HT1080 (cell line): ENCODE measurements at regions not wholly inside any gene's neighbourhood (a gene's known extent, or its start where the extent isn't known, plus 50 kb on each side); places are given as distances from the start of the nearest gene placed in this dataset.
"Not testable (repeated sequence)": the region's sequence is repeated elsewhere in the genome, so short reads cannot be mapped to it uniquely, and the experiment has no call there.

Experiments used
- DNase-seq: peaks from one replicate; pipeline ENCODE4 v3.0.0-alpha.2; 2015; ENCODE audit warnings: low read depth

DNA sequence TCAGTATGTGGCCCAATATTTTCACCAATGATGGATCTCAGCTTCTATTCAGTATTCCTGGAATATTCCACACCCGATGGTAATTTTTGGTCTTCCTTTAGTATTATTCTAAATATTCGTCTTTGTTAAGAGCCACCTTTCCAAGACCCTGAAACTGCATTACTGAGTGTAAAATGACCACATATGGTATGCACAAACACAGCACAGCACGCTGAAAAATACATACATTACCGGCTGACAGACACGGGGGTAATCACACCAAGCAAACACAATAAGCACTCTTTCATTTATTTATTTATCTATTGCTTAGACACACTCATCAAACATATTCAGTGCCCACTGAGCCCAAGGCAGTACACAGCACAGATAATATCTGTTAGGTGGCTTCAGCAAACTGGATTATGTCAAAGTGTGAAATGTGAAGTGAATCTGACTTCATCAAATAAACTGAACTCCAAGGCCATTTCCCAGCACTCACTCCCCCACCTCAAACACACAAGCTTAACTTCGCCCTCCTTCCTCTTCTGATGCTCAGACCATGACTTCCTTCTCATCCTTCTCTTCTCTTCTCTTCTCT is 1637.8 kb upstream of the C9orf72 start:
- no peak for DNase-seq

DNA sequence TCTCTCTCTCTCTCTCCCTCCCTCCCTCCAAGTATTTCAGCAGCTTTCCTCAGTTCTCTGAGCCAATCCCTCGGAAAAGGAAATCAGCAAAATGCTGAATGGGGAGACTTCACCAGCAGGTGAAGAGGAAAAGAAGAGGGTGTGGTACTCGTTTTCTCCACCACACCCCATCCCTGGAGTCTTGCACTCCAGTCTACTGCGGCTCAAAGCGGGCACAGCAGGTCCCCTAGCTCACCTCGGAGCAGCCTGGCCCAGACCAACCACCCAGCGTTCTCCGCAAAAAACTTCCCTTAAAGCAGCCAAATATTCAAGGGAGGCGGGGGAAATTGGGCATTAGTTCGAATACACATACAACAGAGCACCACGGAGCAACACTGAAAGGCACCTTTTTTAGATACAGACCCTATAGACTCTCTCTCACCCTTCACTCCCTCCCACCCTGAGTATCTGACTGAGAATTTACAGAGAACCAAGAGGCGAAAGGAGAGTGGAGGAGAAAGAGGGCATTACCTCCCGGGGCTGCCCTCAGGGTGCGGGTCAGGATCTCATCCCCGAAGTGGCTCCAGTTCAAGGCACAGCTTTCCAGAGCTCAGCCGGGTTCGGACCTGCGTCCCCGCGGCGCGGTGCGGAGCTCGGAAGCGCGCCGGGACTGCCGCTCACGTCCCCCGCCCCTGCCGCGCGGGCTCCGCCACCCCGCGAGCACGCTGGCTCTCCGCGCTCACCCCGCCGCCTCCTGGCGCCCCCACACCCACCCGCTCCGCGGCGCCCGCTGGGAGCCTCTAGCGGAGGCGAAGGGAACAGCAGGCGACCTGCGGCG is 1638.5 kb upstream of the C9orf72 start:
- DNase-seq = peak; percentile 64

DNA sequence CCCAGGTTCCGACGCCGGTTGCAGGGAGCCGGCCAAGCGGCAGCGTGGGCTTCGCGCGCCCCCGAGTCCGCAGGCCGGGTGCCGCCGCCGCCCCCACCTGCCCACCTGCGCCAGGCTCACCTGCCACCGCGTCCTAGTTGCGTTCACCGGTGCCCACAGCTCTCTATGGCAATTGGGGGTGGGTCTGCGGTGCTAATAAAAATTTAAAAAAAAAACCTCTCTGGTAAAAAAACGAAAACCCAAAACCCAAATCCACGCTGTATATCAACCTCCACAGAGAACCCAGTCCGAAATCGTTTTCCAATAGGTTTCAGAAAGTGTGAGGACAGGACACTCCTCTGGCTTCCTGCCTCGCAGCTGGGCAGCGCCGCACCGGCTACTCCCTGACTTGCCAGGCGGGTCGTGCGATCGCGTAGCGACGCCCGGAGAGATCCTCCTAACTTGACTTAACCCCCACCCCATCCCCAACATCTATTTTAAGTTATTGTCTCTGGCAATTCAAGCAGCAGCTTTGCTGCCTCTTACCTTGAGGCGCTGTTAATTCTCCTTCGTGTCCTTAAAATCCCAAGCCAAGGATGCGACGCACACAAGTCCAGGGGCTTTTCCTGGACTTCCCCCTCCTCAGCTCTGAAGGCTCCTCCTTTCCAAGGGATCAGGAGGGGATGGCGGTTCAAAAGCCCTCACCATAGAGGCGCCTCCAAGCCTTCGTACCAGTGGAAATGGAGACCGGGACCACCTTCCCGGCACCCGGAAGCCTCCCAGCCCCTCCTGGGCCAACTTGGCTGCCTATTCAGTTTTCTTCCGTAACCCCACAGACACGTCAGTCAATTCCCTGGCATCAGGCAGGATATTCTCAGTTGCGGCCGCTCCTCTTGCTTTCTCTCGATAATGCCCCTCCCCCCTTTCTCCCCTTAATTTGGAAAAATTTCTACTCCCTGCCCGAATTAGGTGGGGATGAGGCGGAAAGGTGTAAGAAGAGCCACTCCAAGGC is 1639.4 kb upstream of the C9orf72 start:
- peak; percentile 4 for DNase-seq

DNA sequence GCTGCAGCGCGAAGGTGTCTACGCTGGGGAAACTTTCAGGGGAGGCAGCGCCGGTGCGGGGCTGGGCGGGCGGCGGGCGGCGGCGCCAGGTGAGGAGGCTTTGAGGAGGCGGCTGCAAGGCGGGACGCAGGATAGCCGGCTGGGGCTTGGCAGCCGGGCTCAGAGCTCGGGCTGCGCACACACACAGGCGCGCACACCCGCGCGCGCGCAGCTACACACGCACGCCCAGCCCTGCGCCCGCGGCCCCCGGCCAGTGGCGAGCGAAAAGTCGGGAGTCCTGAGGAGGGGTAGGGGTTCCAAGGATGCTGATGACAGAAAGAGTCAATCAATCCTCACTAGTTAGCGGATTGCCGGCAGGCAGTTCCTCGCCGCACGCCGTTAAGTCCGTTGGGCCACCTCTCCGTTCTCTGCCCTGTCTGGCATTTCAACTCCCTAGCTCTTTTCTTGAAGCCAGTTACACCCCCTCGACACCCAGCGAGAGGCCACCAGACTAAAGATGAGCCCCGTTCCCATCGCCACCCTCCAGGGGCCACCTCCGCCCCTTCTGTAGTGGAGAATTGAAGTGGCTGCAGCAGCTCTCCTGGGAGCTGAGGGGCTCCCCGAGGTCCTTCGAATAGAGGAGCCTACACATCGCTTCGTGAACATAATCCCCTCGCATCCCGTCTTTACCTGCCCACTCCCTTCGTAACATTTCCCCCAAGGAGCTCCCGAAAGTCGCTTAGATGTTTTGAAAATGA is 1640.3 kb upstream of the C9orf72 start, which contains the start of gene LINGO2:
Gene LINGO2 (minus strand): TSS at position 185 of the 737 bp plus-strand sequence.
- no peak for DNase-seq

DNA sequence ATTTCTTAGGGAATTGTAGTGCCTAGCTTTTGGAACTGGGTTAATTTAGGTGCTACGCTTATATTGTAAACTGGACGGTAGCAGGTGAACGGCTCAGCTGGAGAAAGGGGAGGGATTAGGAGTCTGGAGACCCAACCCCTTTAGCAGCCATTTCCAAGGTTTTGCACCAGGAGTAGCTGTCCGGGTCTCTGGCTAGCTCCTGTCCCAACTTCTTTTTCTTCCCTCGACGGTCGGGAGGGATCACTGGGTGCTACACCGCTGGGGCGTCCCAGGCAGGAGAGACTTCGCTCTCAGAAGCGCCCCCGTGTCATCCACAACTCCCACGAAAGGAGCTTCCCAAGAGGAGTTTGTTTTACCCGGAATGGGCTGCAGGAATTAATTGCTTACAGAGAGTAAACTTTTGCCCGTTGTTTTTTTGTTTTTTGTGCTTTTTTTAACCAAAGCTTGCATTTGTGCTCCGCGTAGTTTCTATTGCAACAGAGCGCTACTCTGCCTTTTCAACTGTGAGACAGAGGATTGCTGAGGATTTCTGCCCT is 1640.9 kb upstream of the C9orf72 start:
- DNase-seq = no peak

DNA sequence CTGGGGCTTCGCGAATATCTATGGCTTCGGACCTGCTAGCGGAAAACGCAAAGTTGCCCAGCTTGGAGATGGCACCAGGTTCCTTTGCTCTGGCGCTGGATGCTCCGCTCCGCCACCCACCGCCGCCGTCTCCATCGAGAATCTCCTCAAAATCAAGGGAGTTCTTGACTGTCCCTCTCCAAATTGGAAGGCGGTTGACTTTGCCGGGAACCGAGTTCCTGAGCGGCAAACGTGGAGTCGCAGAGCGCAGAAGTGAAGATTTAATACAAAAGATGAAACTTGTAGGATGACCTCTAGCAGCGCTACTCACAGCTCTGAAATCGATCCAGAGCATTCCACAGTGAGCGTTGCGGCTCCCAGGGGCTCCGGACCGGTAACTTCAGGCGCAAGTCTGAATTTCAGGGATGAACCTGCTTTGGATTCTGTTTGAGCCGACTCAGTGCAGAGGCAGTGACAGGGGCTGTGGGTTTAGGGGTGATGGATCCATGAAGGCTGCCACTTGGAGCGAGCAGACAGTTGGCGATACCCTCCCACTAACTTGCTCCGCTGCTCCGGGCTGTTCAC is 1641.5 kb upstream of the C9orf72 start:
- no peak for DNase-seq

DNA sequence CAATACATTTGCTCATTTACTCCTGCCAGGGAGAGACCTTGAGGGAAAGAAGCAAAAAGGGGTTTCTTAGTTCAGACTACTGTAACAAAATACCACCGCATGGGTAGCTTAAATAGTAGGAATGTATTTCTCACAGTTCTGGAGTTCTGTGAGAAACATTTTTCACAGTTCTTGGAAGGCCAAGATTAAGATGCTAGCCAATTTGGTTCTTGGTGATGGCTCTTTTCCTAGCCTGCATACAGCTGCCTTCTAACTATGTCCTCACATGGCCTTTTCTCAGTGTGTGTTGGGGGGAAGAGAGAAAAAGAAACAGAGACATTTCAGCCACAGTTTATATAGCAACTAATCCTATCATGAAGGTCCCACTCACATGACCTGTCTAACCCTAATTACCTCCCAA is 1644.7 kb upstream of the C9orf72 start:
- DNase-seq = no peak

DNA sequence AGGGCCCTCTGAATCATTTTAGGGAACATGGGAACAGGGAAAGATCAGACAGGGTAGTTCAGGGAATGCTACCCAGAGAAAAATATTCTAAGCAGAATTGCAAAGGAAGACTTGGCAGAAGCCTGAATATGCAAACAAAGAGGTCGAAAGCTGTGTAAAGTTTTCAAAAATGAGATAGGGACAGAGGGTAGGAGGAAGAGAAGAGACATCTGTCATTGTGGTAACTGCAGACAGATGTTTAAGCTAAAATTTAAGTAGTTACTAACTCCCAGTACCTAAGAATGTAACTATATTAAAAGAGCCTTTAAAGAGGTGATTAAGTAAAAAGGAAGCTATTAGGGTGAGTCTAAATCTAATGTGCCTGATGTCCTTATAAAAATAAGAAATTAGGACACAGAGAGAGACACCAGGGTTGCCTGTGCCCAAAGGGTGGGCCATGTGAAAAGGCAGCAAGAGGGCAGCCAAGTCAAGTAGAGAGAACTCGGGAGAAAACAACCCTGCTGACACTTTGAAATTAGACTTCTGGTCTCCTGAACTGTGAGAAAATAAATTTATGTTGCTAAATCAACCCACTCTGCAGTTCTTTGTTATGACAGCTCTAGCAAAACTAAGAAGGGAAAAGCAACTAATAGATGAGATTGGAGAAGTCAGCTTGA is 1647.4 kb upstream of the C9orf72 start:
- DNase-seq = no peak

DNA sequence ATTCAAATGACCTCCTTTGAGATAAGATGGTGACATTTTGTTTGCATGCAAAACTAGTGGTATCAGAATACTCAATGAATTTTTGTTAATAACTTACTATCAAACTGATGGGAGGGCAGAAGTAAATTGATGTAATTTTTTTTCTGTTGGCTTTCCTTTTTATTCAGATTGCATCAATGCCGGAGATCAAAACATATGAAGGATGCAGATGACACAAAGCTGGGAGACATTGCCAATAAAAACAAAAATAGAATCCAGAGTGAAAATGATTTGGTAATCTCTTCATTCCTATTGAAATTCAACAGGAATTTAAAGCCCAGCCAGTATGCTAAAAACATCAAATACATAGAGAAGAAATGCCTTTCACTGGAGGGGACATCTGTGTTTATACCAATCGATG is 1655.3 kb upstream of the C9orf72 start:
- no peak for DNase-seq

DNA sequence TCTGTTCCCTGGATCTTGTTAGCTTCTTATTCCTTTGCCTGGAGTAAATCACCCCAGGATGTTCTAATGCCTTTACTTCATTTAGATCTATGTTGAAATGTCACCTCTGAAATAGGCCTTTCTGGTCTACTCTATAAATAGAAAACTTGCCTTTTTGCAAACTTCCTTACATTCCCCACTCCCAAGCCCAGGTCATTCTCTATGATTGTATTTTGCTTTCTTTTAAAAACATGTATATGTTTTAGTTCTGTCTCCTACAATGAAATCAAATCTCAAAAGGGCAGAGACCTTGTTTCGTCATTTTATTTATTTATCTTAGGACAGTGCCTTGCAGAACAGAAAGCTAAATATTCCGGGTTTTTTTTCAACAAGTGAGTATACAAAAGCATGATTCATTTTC is 1657.7 kb upstream of the C9orf72 start:
- no peak for DNase-seq

DNA sequence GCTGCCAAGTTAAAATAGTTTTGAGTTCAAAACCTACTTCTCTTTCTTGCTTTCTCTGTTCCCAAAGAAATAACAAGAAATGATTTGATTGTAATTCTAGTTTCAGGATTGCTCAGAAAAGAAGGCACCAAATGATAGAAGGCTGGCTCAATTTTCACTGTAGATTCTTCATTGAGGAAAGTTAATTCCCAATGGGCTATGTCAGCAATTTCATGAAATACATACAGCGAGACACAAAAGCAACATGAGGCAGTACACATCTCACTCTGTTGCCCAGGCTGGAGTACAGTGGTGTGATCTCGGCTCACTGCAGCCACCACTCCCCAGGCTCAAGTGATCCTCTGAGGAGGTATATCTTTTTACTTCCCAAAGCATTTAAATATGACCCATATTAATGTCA is 1659.9 kb upstream of the C9orf72 start:
- DNase-seq = no peak

DNA sequence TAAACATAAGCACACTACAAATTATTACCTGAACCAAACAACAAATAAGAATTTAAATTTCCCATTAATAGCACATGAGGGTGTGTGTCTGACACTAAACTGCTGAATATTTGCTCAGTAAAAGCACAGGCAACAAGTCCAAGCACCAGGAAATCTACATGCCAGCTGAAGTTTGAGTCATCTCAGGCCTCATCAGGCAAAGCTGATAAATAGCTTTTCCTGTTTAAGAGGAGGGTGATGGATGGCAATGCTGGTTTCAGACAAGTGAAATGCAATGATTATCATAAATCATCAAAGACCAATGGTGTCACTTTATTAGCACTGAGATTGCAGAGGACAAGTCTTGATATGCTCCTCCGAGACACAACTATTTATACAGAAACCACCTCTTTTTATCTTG is 1668.0 kb upstream of the C9orf72 start:
- peak; percentile 28 for DNase-seq

DNA sequence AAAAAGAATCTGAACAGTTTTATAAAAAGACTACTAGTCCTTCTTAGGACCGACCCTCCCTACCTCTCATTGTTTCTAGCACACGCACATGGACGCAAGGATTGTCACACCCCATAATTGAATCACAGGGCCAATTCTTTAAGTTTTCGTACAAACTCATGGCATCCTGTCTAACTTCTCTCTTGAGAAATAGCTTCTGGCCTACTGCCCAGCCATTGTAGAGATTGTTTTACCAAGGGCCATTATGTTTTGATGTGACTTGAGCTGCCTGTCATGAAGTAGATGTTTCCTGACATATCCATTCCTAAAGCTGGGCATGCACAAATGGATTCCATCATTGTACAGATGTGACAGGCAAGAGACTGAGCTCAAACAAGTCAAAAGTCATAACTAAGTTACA is 1672.1 kb upstream of the C9orf72 start:
- DNase-seq = no peak

DNA sequence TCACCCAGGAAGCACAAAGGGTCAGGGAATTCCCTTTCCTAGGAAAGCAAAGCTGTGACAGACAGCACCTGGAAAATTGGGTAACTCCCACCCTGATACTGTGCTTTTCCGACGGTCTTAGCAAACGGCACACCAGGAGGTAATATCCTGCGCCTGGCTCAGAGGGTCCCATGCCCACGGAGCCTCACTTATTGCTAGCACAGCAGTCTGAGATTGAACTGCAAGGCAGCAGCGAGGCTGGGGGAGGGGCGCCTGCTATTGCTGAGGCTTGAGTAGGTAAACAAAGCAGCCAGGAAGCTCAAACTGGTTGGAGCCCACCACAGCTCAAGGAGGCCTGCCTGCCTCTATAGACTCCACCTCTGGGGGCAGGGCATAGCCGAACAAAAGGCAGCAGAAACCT is 1697.1 kb upstream of the C9orf72 start:
- DNase-seq = not testable (repeated sequence)

DNA sequence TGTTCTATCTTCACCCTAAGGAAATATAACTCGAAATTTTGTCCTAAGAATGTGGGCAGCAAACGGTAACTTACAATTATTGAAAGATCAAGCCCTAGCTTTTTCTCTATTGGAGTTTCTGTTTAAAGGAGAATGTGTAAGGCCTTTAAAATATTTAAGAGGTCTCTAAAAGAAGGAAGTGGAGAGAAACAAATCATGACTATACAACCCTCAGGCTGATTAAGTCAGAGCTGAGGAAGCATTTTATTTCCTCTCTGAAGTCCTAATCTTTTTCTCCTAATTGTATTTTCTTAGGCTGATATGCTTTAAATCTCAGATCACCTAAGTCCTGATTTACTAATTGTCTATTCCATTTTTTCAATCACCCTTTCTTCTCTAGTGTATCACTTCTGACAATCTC is 1708.8 kb upstream of the C9orf72 start:
- DNase-seq = no peak

DNA sequence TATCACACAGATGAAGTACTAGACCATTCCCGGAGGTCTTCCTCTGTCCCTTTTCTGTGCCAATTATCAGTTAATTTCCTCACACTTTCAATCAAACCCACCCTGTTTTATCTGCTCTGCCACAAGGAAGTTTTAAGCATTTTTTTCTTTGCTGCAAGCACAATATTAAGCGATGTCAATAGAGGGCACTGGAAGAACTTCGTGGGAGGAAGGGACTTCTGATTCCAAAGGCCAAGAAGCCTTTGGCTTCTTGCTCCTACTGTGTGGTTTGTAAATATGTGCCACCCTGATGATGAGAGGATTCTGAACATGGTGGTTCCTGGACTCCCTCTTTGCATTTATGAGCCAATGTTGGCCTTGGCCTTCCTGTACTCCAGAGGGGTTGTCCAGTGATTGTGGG is 1712.5 kb upstream of the C9orf72 start:
- DNase-seq = peak; percentile 25

DNA sequence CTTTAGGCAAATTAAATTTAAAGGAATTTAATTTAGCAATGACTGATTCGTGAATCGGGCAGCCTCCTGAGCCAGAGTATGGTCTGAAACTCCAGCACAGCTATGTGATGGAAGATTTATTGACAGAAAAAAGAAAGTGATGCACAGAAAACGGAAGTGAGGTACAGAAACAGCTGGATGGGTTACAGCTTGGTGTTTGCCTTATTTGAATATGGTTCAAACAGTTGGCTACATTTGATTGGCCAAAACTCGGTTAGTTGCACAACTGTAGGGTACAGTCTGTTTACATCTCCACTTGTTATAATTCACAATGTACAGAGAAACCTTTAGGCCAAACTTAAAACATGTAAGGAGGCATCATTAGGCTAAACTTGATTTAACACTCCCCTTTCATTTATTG is 1716.1 kb upstream of the C9orf72 start:
- DNase-seq = no peak

DNA sequence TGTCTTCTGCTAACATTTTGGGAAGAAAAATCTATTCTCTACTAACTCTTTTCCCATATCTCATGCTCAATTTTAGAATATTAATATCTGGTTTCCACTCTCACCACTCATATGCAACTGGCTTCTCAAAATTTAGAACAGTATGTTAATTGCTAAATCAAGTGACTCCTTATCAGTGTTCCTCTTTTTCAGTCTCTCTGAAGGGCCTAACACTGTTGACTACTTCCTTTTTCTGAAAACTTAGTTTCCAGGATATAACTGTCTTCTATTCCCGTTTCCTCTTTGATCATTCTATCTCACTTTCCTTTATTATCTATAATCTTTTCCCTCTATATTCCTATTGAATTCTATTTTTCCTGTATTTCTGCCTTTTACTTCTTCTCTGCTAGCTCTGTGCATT is 1717.2 kb upstream of the C9orf72 start:
- no peak for DNase-seq

DNA sequence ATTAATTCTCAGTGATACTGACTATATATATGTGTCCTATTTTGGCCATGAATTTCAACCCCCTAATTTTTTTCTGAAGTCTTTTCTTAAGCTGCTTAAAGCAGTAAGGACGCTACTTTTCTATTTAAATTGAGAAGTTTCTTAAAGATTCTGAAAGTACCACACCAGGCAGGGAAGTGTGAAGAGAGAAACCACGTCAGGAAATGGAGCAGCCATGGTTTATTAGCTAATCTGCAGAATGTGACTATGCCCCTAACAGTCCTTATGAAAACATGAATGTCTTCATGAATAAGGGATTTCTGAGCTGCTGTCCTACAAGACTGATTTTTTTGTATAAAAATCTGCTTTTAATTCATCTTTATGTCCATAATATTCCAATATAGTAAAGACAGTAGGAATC is 1724.3 kb upstream of the C9orf72 start:
- no peak for DNase-seq

DNA sequence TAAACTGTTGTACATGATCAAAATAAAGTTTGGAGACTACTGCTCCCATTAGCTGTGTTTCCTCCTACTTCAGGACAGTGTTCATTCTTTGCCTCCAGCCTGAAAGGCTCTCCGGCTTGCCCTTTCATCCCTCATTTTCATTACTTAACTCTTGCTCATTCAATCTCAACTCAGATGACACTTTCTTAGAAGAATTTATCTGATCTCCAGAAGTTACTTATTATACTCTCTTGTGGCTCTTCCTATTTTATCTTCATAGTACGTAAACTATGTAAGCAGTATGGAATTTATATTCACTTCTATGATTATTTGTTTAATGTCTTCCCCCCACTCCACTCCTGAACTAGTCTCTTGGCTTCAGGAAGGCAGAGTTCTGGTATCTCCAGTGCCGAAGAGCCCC is 1737.9 kb upstream of the C9orf72 start:
- no peak for DNase-seq
